PC-3 (cell line): ENCODE measurements at regions not wholly inside any gene's neighbourhood (a gene's known extent, or its start where the extent isn't known, plus 50 kb on each side); places are given as distances from the start of the nearest gene placed in this dataset.
"Not testable (repeated sequence)": the region's sequence is repeated elsewhere in the genome, so short reads cannot be mapped to it uniquely, and the experiment has no call there.

ENCODE experiments used
- ATAC-seq: fragments of 200-7000 bp; cut with Tn5 transposase; 2 replicates; pipeline ENCODE4 v1.9.1; 2020; ENCODE audit warnings: mild to moderate bottlenecking, moderate library complexity
- BruUV-seq: library from RNA; stranded (reverse); fragments of 400-500 nt; replicated peaks from 2 replicates; lab custom pipeline; 2021; lab: Mats Ljungman, UMichigan
- CTCF ChIA-PET: fragments of 300-600 bp; sonication (Branson Sonifier 250); formaldehyde crosslinking; loops from one replicate; lab custom pipeline; 2022; ENCODE audit warnings: antibody characterized with exemption; lab: Charles Lee
- POLR2A ChIA-PET: fragments of 300-600 bp; sonication (Branson Sonifier 250); formaldehyde crosslinking; loops from one replicate; lab custom pipeline; 2022; ENCODE audit warnings: antibody characterized with exemption; ENCODE audit not compliant: unreplicated experiment; lab: Charles Lee
- DNase-seq: peaks from one replicate; pipeline ENCODE4 v3.0.0-alpha.2; 2015
- H2AFZ ChIP-seq: fragments of 300-600 bp; sonication (generic); 2 replicates; pipeline ENCODE4 v1.6.0; 2016; ENCODE audit warnings: antibody characterized with exemption, low read length
- H3F3A ChIP-seq: fragments of 300-600 bp; sonication (generic); one replicate; pipeline ENCODE4 v1.6.0; 2017; ENCODE audit warnings: antibody characterized with exemption, low read length, control low read depth, mild to moderate bottlenecking; ENCODE audit not compliant: unreplicated experiment
- H3K27ac ChIP-seq: fragments of 300-600 bp; sonication (generic); 2 replicates; pipeline ENCODE4 v1.5.1; 2016; ENCODE audit warnings: mild to moderate bottlenecking, low read length
- H3K27me3 ChIP-seq: fragments of 300-600 bp; sonication (generic); 2 replicates; pipeline ENCODE4 v1.6.1; 2016; ENCODE audit warnings: low read length, mixed read lengths
- H3K36me3 ChIP-seq: fragments of 300-600 bp; sonication (generic); 2 replicates; pipeline ENCODE4 v1.6.1; 2016; ENCODE audit warnings: low read depth, mixed run types, low read length, mixed read lengths
- H3K4me1 ChIP-seq: fragments of 300-600 bp; sonication (generic); 2 replicates; pipeline ENCODE4 v1.5.1; 2016; ENCODE audit warnings: low read length; ENCODE audit not compliant: insufficient read depth
- H3K4me2 ChIP-seq: fragments of 300-600 bp; sonication (generic); 2 replicates; pipeline ENCODE4 v1.6.0; 2016; ENCODE audit warnings: low read length
- H3K4me3 ChIP-seq: fragments of 300-600 bp; sonication (generic); 2 replicates; pipeline ENCODE4 v1.5.1; 2016; ENCODE audit warnings: mild to moderate bottlenecking, low read length, mixed read lengths
- H3K79me2 ChIP-seq: fragments of 300-600 bp; sonication (generic); 2 replicates; pipeline ENCODE4 v1.6.1; 2017; ENCODE audit warnings: low read length, mixed read lengths
- H3K9ac ChIP-seq: fragments of 300-600 bp; sonication (generic); 2 replicates; pipeline ENCODE4 v1.6.0; 2016; ENCODE audit warnings: mild to moderate bottlenecking, low read length
- H3K9me2 ChIP-seq: fragments of 300-600 bp; sonication (generic); replicated peaks from 2 replicates; pipeline ENCODE4 v1.6.1; 2016; ENCODE audit warnings: mixed run types, low read length, mixed read lengths
- H3K9me3 ChIP-seq: fragments of 300-600 bp; sonication (generic); 2 replicates; pipeline ENCODE4 v1.6.1; 2016; ENCODE audit warnings: low read length, mixed read lengths
- H4K20me1 ChIP-seq: fragments of 300-600 bp; sonication (generic); 2 replicates; pipeline ENCODE4 v1.6.1; 2016; ENCODE audit warnings: low read length, mixed read lengths
- CTCF ChIP-seq: fragments of 300-600 bp; sonication (generic); conservative IDR thresholded peaks from 2 replicates; pipeline ENCODE4 v1.5.1; 2017; ENCODE audit warnings: antibody characterized with exemption, low read depth, mild to moderate bottlenecking, low read length
- EZH2 ChIP-seq: fragments of 300-600 bp; sonication (generic); IDR thresholded peaks from one replicate; pipeline ENCODE4 v1.6.1; 2017; ENCODE audit warnings: antibody characterized with exemption, mild to moderate bottlenecking, low read length; ENCODE audit not compliant: unreplicated experiment
- EZH2phosphoT487 ChIP-seq: fragments of 300-600 bp; sonication (generic); IDR thresholded peaks from 2 replicates; pipeline ENCODE4 v1.6.1; 2018; ENCODE audit warnings: mild to moderate bottlenecking, antibody characterized with exemption, low read length, borderline replicate concordance
- intact Hi-C: fragments of 100-400 bp; cut with micrococcal nuclease; formaldehyde crosslinking; loops from 2 replicates; pipeline ENCODE4 v1.9.0; 2023

DNA sequence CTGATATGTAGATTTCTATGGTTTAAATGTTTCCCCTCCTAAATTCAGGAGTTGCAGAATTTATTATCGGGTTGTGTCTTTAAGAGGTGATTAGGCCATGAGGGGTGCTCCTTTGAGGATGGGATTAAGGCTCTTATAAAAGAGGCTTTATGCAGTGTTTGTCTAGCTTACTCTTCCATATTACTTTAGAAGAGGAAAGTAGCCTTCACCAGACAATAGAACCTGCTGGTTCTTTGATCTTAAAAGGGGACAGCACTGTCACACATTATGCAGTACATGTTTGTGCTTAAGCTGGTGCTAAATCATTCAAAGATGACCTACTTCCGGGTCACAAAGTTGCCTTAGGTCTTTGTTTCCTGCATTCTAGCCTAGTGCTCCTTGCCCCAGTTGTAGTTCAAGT is 81.0 kb downstream of the CPXCR1 start:
- ATAC-seq (no peak), DNase-seq (no peak)
- BruUV-seq, result no TSS peak
- no peaks in the 10 kb centered on the region for H3K9me2 ChIP-seq
- POLR2A ChIA-PET, result no interaction called here
- no peak overlapping the region for H3K4me3 ChIP-seq
- CTCF ChIA-PET, result no interaction called here
- H3K36me3 ChIP-seq, result no peaks in the 10 kb centered on the region
- no peaks in the 10 kb centered on the region for H3F3A ChIP-seq
- no peaks in the 10 kb centered on the region for H3K4me1 ChIP-seq
- no peak for TF ChIP-seq EZH2phosphoT487
- TF ChIP-seq EZH2, result no peak
- no peak for TF ChIP-seq CTCF
- no peaks in the 10 kb centered on the region for H3K79me2 ChIP-seq
- H3K27ac ChIP-seq, result no peak overlapping the region
- intact Hi-C loops, result no loop called here
- H2AFZ ChIP-seq, result no peak overlapping the region
- H4K20me1 ChIP-seq, result no peaks in the 10 kb centered on the region
- H3K9me3 ChIP-seq, result no peaks in the 10 kb centered on the region
- no peak overlapping the region for H3K4me2 ChIP-seq
- H3K9ac ChIP-seq, result no peak overlapping the region
- no peaks in the 10 kb centered on the region for H3K27me3 ChIP-seq

- Histone ChIP-seq H3K9ac (no peak overlapping the region), H4K20me1 (no peaks in the 10 kb centered on the region), H3K9me2 (no peaks in the 10 kb centered on the region), H3K27me3 (no peaks in the 10 kb centered on the region), H3K9me3 (no peaks in the 10 kb centered on the region), H3K36me3 (no peaks in the 10 kb centered on the region), H3K27ac (no peak overlapping the region), H3K79me2 (no peaks in the 10 kb centered on the region), H3F3A (no peaks in the 10 kb centered on the region), H3K4me2 (no peak overlapping the region), H2AFZ (no peak overlapping the region), H3K4me3 (no peak overlapping the region), H3K4me1 (no peaks in the 10 kb centered on the region)
- ChIA-PET CTCF (no interaction called here), POLR2A (no interaction called here)
- no peak for ATAC-seq
- intact Hi-C loops, result no loop called here
- BruUV-seq, result no TSS peak
- no peak for DNase-seq
- TF ChIP-seq EZH2phosphoT487 (no peak), EZH2 (no peak), CTCF (no peak)
Measured at GRCh38 chrX:88830111-88830510, 83.1 kb downstream of the CPXCR1 start.

GRCh38 chrX:88837721-88838120 is 90.7 kb downstream of the CPXCR1 start:
- H3K9ac ChIP-seq, DNase-seq, POLR2A ChIA-PET, H4K20me1 ChIP-seq, H3K9me3 ChIP-seq, CTCF ChIA-PET, H3K4me1 ChIP-seq, H3K36me3 ChIP-seq, H3K9me2 ChIP-seq, H3K4me3 ChIP-seq, H2AFZ ChIP-seq, H3K27me3 ChIP-seq, H3F3A ChIP-seq, H3K4me2 ChIP-seq, ATAC-seq, intact Hi-C loops, BruUV-seq, H3K79me2 ChIP-seq, H3K27ac ChIP-seq: not testable (repeated sequence)
